SK-N-SH (cell line): ENCODE measurements at regions not wholly inside any gene's neighbourhood (a gene's known extent, or its start where the extent isn't known, plus 50 kb on each side); places are given as distances from the start of the nearest gene placed in this dataset.

Experiments used
- CTCF ChIA-PET: fragments of 300-600, 350-600 bp; formaldehyde crosslinking; extraction: SDS; loops from one replicate; lab custom pipeline; 2021; lab: Yijun Ruan, JAX
- POLR2A ChIA-PET: fragments of 350-600 bp; sonication (Branson Sonifier 250); formaldehyde crosslinking; extraction: SDS; loops from one replicate; lab custom pipeline; 2020; ENCODE audit warnings: antibody characterized with exemption, inconsistent platforms; lab: Yijun Ruan, JAX
- DNase-seq: peaks from one replicate; pipeline ENCODE4 v3.0.0; 2012
- H2AFZ ChIP-seq: fragments of 200-600 bp; sonication (generic); 2 replicates; pipeline ENCODE4 v1.8.1; 2016; ENCODE audit warnings: antibody characterized with exemption, mild to moderate bottlenecking, low read depth
- H3F3A ChIP-seq: fragments of 200-600 bp; sonication (generic); replicated peaks from 2 replicates; pipeline ENCODE3; 2016; ENCODE audit warnings: antibody characterized with exemption, mild to moderate bottlenecking; ENCODE audit not compliant: insufficient read depth
- H3K27ac ChIP-seq, 2 experiments: fragments of 200-500 bp in 1 of 2; fragments of 200-600 bp in 1 of 2; sonication (Bioruptor generic) in 1 of 2; sonication (generic), shearing (Covaris generic) in 1 of 2; 2 replicates each; pipeline versions ENCODE4 v1.5.1 to v1.6.1; 2014 to 2016; ENCODE audit warnings: low read depth in 2 of 2, inconsistent platforms in 1 of 2, low read length in 1 of 2, mild to moderate bottlenecking in 1 of 2, mixed read lengths in 1 of 2
- H3K27me3 ChIP-seq: fragments of 200-600 bp; sonication (generic), shearing (Covaris generic); 2 replicates; pipeline ENCODE4 v1.6.1; 2016; ENCODE audit warnings: mixed run types; ENCODE audit not compliant: insufficient read depth
- H3K36me3 ChIP-seq, 2 experiments: fragments of 200-500 bp in 1 of 2; fragments of 200-600 bp in 1 of 2; sonication (Bioruptor generic) in 1 of 2; sonication (generic) in 1 of 2; replicated peaks in 1 of 2; 2 replicates each; pipeline versions ENCODE3 to v1.5.1; 2014 to 2016; ENCODE audit warnings: low read length in 1 of 2, mild to moderate bottlenecking in 1 of 2; ENCODE audit not compliant: insufficient read depth in 2 of 2, control insufficient read depth in 1 of 2
- H3K4me1 ChIP-seq, 2 experiments: fragments of 200-500 bp in 1 of 2; fragments of 200-600 bp in 1 of 2; sonication (Bioruptor generic) in 1 of 2; sonication (generic), shearing (Covaris generic) in 1 of 2; 2 replicates each; pipeline versions ENCODE4 v1.5.1 to v1.6.1; 2014 to 2016; ENCODE audit warnings: low read depth in 1 of 2, low read length in 1 of 2, mixed run types in 1 of 2; ENCODE audit not compliant: insufficient read depth in 2 of 2, control insufficient read depth in 1 of 2
- H3K4me2 ChIP-seq: fragments of 200-600 bp; sonication (generic), shearing (Covaris generic); 2 replicates; pipeline ENCODE4 v1.6.1; 2017; ENCODE audit warnings: mixed run types
- H3K4me3 ChIP-seq, 2 experiments: fragments of 200-500 bp in 1 of 2; fragments of 200-600 bp in 1 of 2; sonication (Bioruptor generic) in 1 of 2; sonication (generic), shearing (Covaris generic) in 1 of 2; 2 replicates each; pipeline versions ENCODE4 v1.5.1 to v1.8.1; 2014 to 2016; ENCODE audit warnings: low read depth in 2 of 2, inconsistent platforms in 1 of 2, low read length in 1 of 2, mild to moderate bottlenecking in 1 of 2, mixed read lengths in 1 of 2, moderate library complexity in 1 of 2
- H3K79me2 ChIP-seq: fragments of 200-600 bp; sonication (generic); 2 replicates; pipeline ENCODE4 v1.8.1; 2017; ENCODE audit warnings: mild to moderate bottlenecking; ENCODE audit not compliant: insufficient read depth
- H3K9ac ChIP-seq: fragments of 200-600 bp; sonication (generic); 2 replicates; pipeline ENCODE4 v1.6.1; 2017; ENCODE audit warnings: mixed run types
- H3K9me2 ChIP-seq: fragments of 200-600 bp; sonication (generic); 2 replicates; pipeline ENCODE4 v1.6.1; 2017; ENCODE audit warnings: mixed run types
- H3K9me3 ChIP-seq: fragments of 200-600 bp; sonication (generic); 2 replicates; pipeline ENCODE4 v1.6.1; 2017; ENCODE audit warnings: mixed run types, mild to moderate bottlenecking, moderate library complexity
- H4K20me1 ChIP-seq: fragments of 200-600 bp; sonication (generic); 2 replicates; pipeline ENCODE4 v1.6.1; 2017; ENCODE audit warnings: mild to moderate bottlenecking, mixed run types; ENCODE audit not compliant: insufficient read depth
- CHD2 ChIP-seq: fragments of 150-350 bp; IDR thresholded peaks from 2 replicates; pipeline ENCODE4 v1.6.1; 2018; ENCODE audit warnings: low read length; ENCODE audit not compliant: partially characterized antibody
- CTCF ChIP-seq: fragments of 200-600 bp; sonication (generic); IDR thresholded peaks from 2 replicates; pipeline ENCODE4 v1.6.1; 2017; ENCODE audit warnings: antibody characterized with exemption, mild to moderate bottlenecking, moderate library complexity
- ELF1 ChIP-seq: IDR thresholded peaks from 2 replicates; pipeline ENCODE4 v1.4.0; 2012
- EP300 ChIP-seq, 2 experiments: IDR thresholded peaks; 2 replicates each; pipeline versions ENCODE4 v1.4.0 to v1.6.1; 2012; ENCODE audit warnings: borderline replicate concordance in 1 of 2, low read depth in 1 of 2, low read length in 1 of 2
- EZH2phosphoT487 ChIP-seq: fragments of 200-600 bp; sonication (generic); IDR thresholded peaks from 2 replicates; pipeline ENCODE4 v1.6.1; 2017; ENCODE audit warnings: low read depth, mixed run types, mild to moderate bottlenecking, antibody characterized with exemption, moderate library complexity, borderline replicate concordance
- FOSL2 ChIP-seq: IDR thresholded peaks from 2 replicates; pipeline ENCODE4 v1.4.0; 2012; ENCODE audit warnings: low read depth, mild to moderate bottlenecking, moderate library complexity, borderline replicate concordance
- JUND ChIP-seq: IDR thresholded peaks from 2 replicates; pipeline ENCODE4 v1.4.0; 2012
- NFIC ChIP-seq: IDR thresholded peaks from 2 replicates; pipeline ENCODE4 v1.4.0; 2012; ENCODE audit warnings: borderline replicate concordance
- NRF1 ChIP-seq: IDR thresholded peaks from 2 replicates; pipeline ENCODE4 v1.6.1; 2012; ENCODE audit warnings: low read depth, mild to moderate bottlenecking, low read length
- RAD21 ChIP-seq: IDR thresholded peaks from 2 replicates; pipeline ENCODE4 v1.6.1; 2012; ENCODE audit warnings: mild to moderate bottlenecking, low read length
- RXRA ChIP-seq: IDR thresholded peaks from 2 replicates; pipeline ENCODE4 v1.4.0; 2012; ENCODE audit warnings: low read depth, mild to moderate bottlenecking, borderline replicate concordance
- TEAD4 ChIP-seq: IDR thresholded peaks from 2 replicates; pipeline ENCODE4 v1.4.0; 2012; ENCODE audit warnings: mild to moderate bottlenecking, borderline replicate concordance; ENCODE audit not compliant: insufficient read depth
- USF1 ChIP-seq: IDR thresholded peaks from 2 replicates; pipeline ENCODE4 v1.4.0; 2012; ENCODE audit warnings: low read depth, borderline replicate concordance
- WGBS: methylation state at CpG from one replicate; pipeline ENCODE4 v1.1.6; 2017; ENCODE audit warnings: low lambda C conversion rate; 5-methylcytosine and 5-hydroxymethylcytosine counted together
- TF ChIP-seq, protein P1 (sequence below): fragments of 150-350 bp; IDR thresholded peaks from 2 replicates; pipeline ENCODE4 v1.6.1; 2016; ENCODE audit warnings: mild to moderate bottlenecking, low read depth, low read length
- TF ChIP-seq, protein P2 (sequence below): fragments of 150-350 bp; IDR thresholded peaks from 2 replicates; pipeline ENCODE4 v1.6.1; 2017; ENCODE audit warnings: antibody characterized with exemption, low read length, low read depth, borderline replicate concordance
- TF ChIP-seq, protein P3 (sequence below): IDR thresholded peaks from 2 replicates; pipeline ENCODE4 v1.4.0; 2012; ENCODE audit warnings: low read depth, borderline replicate concordance

DNA sequence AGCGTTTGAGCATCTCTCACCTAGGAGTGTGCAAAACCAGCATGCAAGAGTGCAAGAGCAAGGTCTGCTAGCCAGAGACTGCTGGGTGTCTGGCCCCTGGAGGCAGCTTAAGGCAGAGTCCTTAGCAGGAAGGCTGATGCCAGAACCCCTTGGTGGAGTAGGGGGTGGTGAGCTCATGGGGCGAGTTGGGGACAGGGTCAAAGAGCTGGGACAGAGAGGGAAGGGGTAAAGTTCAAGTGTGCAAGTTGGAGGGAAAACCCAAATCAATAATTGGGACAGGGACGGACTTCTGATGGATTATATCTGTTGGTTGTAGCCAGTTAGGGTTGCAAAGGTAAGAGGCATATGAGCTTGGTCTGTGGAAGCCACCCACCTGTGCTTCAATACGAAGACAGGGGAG, 443.6 kb upstream of the CDH5 start:
- Histone ChIP-seq H2AFZ (no peak overlapping the region), H3K36me3 (no peaks in the 10 kb centered on the region), H3K4me1 (no peaks in the 10 kb centered on the region), H3K9me3 (no peaks in the 10 kb centered on the region), H3K4me2 (no peak overlapping the region), H3K9me2 (no peaks in the 10 kb centered on the region), H3K27ac (no peak overlapping the region), H4K20me1 (no peaks in the 10 kb centered on the region), H3K79me2 (no peaks in the 10 kb centered on the region), H3K4me3 (no peak overlapping the region), H3F3A (no peaks in the 10 kb centered on the region), H3K9ac (no peak overlapping the region), H3K27me3 (no peaks in the 10 kb centered on the region)
- ChIA-PET CTCF (interaction anchor here (1.4 kb wide), 1 partner anchor 435 kb away, joined by 4 read pairs; no protein-coding TSS in a partner anchor), POLR2A (no interaction called here)
- 34% methylated on average over 4 of the region's 4 CpGs for WGBS
- no peak for DNase-seq
- TF ChIP-seq CTCF = no peak
- TF ChIP-seq, protein P1, sequence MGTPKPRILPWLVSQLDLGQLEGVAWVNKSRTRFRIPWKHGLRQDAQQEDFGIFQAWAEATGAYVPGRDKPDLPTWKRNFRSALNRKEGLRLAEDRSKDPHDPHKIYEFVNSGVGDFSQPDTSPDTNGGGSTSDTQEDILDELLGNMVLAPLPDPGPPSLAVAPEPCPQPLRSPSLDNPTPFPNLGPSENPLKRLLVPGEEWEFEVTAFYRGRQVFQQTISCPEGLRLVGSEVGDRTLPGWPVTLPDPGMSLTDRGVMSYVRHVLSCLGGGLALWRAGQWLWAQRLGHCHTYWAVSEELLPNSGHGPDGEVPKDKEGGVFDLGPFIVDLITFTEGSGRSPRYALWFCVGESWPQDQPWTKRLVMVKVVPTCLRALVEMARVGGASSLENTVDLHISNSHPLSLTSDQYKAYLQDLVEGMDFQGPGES = no peak
- TF ChIP-seq, protein P2, sequence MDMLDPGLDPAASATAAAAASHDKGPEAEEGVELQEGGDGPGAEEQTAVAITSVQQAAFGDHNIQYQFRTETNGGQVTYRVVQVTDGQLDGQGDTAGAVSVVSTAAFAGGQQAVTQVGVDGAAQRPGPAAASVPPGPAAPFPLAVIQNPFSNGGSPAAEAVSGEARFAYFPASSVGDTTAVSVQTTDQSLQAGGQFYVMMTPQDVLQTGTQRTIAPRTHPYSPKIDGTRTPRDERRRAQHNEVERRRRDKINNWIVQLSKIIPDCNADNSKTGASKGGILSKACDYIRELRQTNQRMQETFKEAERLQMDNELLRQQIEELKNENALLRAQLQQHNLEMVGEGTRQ = no peak
- TF ChIP-seq EZH2phosphoT487 = no peak
- TF ChIP-seq RXRA = no peak
- no peak for TF ChIP-seq EP300 (IDR thresholded peaks at IDR 0.05; ENCODE audit: borderline replicate concordance in 1 of 2, low read depth in 1 of 2, low read length in 1 of 2)
- TF ChIP-seq ELF1 = no peak
- TF ChIP-seq, protein P3, sequence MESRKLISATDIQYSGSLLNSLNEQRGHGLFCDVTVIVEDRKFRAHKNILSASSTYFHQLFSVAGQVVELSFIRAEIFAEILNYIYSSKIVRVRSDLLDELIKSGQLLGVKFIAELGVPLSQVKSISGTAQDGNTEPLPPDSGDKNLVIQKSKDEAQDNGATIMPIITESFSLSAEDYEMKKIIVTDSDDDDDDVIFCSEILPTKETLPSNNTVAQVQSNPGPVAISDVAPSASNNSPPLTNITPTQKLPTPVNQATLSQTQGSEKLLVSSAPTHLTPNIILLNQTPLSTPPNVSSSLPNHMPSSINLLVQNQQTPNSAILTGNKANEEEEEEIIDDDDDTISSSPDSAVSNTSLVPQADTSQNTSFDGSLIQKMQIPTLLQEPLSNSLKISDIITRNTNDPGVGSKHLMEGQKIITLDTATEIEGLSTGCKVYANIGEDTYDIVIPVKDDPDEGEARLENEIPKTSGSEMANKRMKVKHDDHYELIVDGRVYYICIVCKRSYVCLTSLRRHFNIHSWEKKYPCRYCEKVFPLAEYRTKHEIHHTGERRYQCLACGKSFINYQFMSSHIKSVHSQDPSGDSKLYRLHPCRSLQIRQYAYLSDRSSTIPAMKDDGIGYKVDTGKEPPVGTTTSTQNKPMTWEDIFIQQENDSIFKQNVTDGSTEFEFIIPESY = no peak
- no peak for TF ChIP-seq TEAD4
- no peak for TF ChIP-seq NFIC
- TF ChIP-seq NRF1 = no peak
- no peak for TF ChIP-seq CHD2
- TF ChIP-seq USF1 = no peak
- no peak for TF ChIP-seq FOSL2
- no peak for TF ChIP-seq RAD21
- no peak for TF ChIP-seq JUND
